Gastrocnemius medialis (tissue), 4 donors: ENCODE measurements at regions not wholly inside any gene's neighbourhood (a gene's known extent, or its start where the extent isn't known, plus 50 kb on each side); places are given as distances from the start of the nearest gene placed in this dataset.

Experiments
- ATAC-seq, 2 donors: fragments of 150-250 bp; one replicate each; pipeline ENCODE4 v1.9.1; 2016
- DNase-seq, 2 donors: peaks; one replicate each; pipeline ENCODE4 v3.0.0-alpha.2; 2019
- H3K27ac ChIP-seq, 4 donors: fragments of 200-600 bp; sonication (generic); 1 replicate in 1 of 4; 2 replicates in 3 of 4; pipeline ENCODE4 v1.5.1; 2016 to 2018; ENCODE audit warnings: mild to moderate bottlenecking in 2 of 4, moderate library complexity in 1 of 4
- H3K27me3 ChIP-seq, 3 donors: fragments of 200-600 bp; sonication (generic) in 2 of 3; 1 replicate in 1 of 3; 2 replicates in 2 of 3; pipeline versions ENCODE4 v1.5.1 to v1.6.0; 2016 to 2019; ENCODE audit warnings: mild to moderate bottlenecking in 1 of 3, moderate library complexity in 1 of 3
- H3K36me3 ChIP-seq, 2 donors: fragments of 200-600 bp; sonication (generic) in 1 of 2; one replicate each; pipeline ENCODE4 v1.5.1; 2017 to 2018
- H3K4me1 ChIP-seq, 2 donors: fragments of 200-600 bp; sonication (generic) in 1 of 2; one replicate each; pipeline ENCODE4 v1.5.1; 2016 to 2017; ENCODE audit warnings: mild to moderate bottlenecking in 2 of 2
- H3K4me3 ChIP-seq, 4 donors: fragments of 200-600 bp; sonication (generic) in 3 of 4; 1 replicate in 1 of 4; 2 replicates in 3 of 4; pipeline ENCODE4 v1.5.1; 2016 to 2019; ENCODE audit warnings: mild to moderate bottlenecking in 2 of 4
- H3K9me3 ChIP-seq, 3 donors: fragments of 200-600 bp; sonication (generic) in 2 of 3; 1 replicate in 1 of 3; 2 replicates in 2 of 3; pipeline ENCODE4 v1.5.1; 2016 to 2019
- CTCF ChIP-seq, 5 experiments: fragments of 450-650 bp in 3 of 5; fragments of 200-600 bp in 2 of 5; sonication (generic) in 2 of 5; IDR thresholded peaks in 4 of 5; conservative IDR thresholded peaks in 1 of 5; 1 replicate in 4 of 5; 2 replicates in 1 of 5; pipeline ENCODE4 v1.5.1; 2016 to 2019; ENCODE audit warnings: antibody characterized with exemption in 5 of 5, mild to moderate bottlenecking in 3 of 5, moderate library complexity in 3 of 5
- POLR2A ChIP-seq, 2 donors: fragments of 450-650 bp; IDR thresholded peaks; one replicate each; pipeline ENCODE4 v1.6.1; 2017; ENCODE audit warnings: antibody characterized with exemption in 2 of 2, mild to moderate bottlenecking in 2 of 2, moderate library complexity in 2 of 2
- in situ Hi-C, 4 donors: fragments of 200-750 bp; cut with MboI; loops; one replicate each; pipeline versions ENCODE4 v1.15.0 to v1.8.0; 2017; ENCODE audit warnings: low sequenced_read_pairs in 4 of 4
- intact Hi-C: fragments of 100-400 bp; cut with DNase I; formaldehyde crosslinking; loops from one replicate; pipeline ENCODE4 v1.15.1; 2023; ENCODE audit warnings: low total_unique reads

GRCh38 chr15:86004061-86004460, 75.6 kb upstream of the AGBL1 start:
- peaks cover 9 to 31% of the 10 kb centered on the region in 2 donors for H3K4me1 ChIP-seq
- ATAC-seq (no peak), DNase-seq (no peak)
- in situ Hi-C loops: no loop called here
- intact Hi-C loops: no loop called here
- H3K27ac ChIP-seq: peak overlapping the region in 2 of 4 donors; percentile 48 to 49
- H3K9me3 ChIP-seq: no peaks in the 10 kb centered on the region
- no peaks in the 10 kb centered on the region for H3K36me3 ChIP-seq
- no peak for TF ChIP-seq POLR2A (IDR thresholded peaks at IDR 0.05)
- TF ChIP-seq CTCF (IDR thresholded peaks at IDR 0.05 in 4 of 5, conservative IDR thresholded peaks at IDR 0.05 in 1 of 5): no peak
- no peaks in the 10 kb centered on the region for H3K27me3 ChIP-seq
- H3K4me3 ChIP-seq: no peak overlapping the region

- ATAC-seq: no peak
- in situ Hi-C loops: no loop called here
Observed at GRCh38 chr15:86006546-86006945, 73.1 kb upstream of the AGBL1 start.

GRCh38 chr15:86009727-86010126, 69.9 kb upstream of the AGBL1 start:
- no peaks in the 10 kb centered on the region for H3K27me3 ChIP-seq
- intact Hi-C loops (no loop called here), in situ Hi-C loops (no loop called here)
- TF ChIP-seq CTCF (IDR thresholded peaks at IDR 0.05 in 4 of 5, conservative IDR thresholded peaks at IDR 0.05 in 1 of 5): no peak
- TF ChIP-seq POLR2A (IDR thresholded peaks at IDR 0.05): no peak
- H3K27ac ChIP-seq: no peak overlapping the region
- no peaks in the 10 kb centered on the region for H3K36me3 ChIP-seq
- no peak overlapping the region for H3K4me3 ChIP-seq
- no peaks in the 10 kb centered on the region for H3K9me3 ChIP-seq
- no peak for ATAC-seq
- DNase-seq: no peak
- H3K4me1 ChIP-seq: no peaks in the 10 kb centered on the region

More at GRCh38 chr15:86006546-86006945, 73.1 kb upstream of the AGBL1 start:
- H3K36me3 ChIP-seq: no peaks in the 10 kb centered on the region
- H3K4me3 ChIP-seq: no peak overlapping the region
- no peak overlapping the region for H3K27ac ChIP-seq
- peaks cover 9 to 23% of the 10 kb centered on the region in 2 donors for H3K4me1 ChIP-seq
- no peaks in the 10 kb centered on the region for H3K27me3 ChIP-seq
- H3K9me3 ChIP-seq: no peaks in the 10 kb centered on the region
- DNase-seq: no peak
- TF ChIP-seq POLR2A (IDR thresholded peaks at IDR 0.05) (no peak), CTCF (IDR thresholded peaks at IDR 0.05 in 4 of 5, conservative IDR thresholded peaks at IDR 0.05 in 1 of 5) (no peak)
- intact Hi-C loops: no loop called here

GRCh38 chr15:86010398-86010797, 69.3 kb upstream of the AGBL1 start:
- intact Hi-C loops (no loop called here), in situ Hi-C loops (no loop called here)
- DNase-seq (no peak), ATAC-seq (no peak)
- Histone ChIP-seq H3K4me3 (no peak overlapping the region), H3K9me3 (no peaks in the 10 kb centered on the region), H3K27me3 (no peaks in the 10 kb centered on the region), H3K27ac (no peak overlapping the region), H3K4me1 (no peaks in the 10 kb centered on the region), H3K36me3 (no peaks in the 10 kb centered on the region)
- TF ChIP-seq CTCF (IDR thresholded peaks at IDR 0.05 in 4 of 5, conservative IDR thresholded peaks at IDR 0.05 in 1 of 5) (no peak), POLR2A (IDR thresholded peaks at IDR 0.05) (no peak)

GRCh38 chr15:86010891-86011290, 68.8 kb upstream of the AGBL1 start:
- DNase-seq: no peak
- intact Hi-C loops: no loop called here
- no peak for TF ChIP-seq POLR2A (IDR thresholded peaks at IDR 0.05)
- no peak for TF ChIP-seq CTCF (IDR thresholded peaks at IDR 0.05 in 4 of 5, conservative IDR thresholded peaks at IDR 0.05 in 1 of 5)
- Histone ChIP-seq H3K9me3 (no peaks in the 10 kb centered on the region), H3K27me3 (no peaks in the 10 kb centered on the region), H3K4me3 (no peak overlapping the region), H3K27ac (no peak overlapping the region), H3K36me3 (no peaks in the 10 kb centered on the region), H3K4me1 (no peaks in the 10 kb centered on the region)
- no peak for ATAC-seq
- in situ Hi-C loops: no loop called here
